CD4-positive, alpha-beta T cell treated with Interleukin-6 for 4 hours (primary cell): ENCODE measurements at regions not wholly inside any gene's neighbourhood (a gene's known extent, or its start where the extent isn't known, plus 50 kb on each side); places are given as distances from the start of the nearest gene placed in this dataset.
"Not testable (repeated sequence)": the region's sequence is repeated elsewhere in the genome, so short reads cannot be mapped to it uniquely, and the experiment has no call there.

Source experiments
- DNase-seq: peaks from one replicate; pipeline ENCODE4 v3.0.0-alpha.2; 2020; ENCODE audit warnings: mixed read lengths

- DNase-seq = no peak
Measured at GRCh38 chrX:113009029-113009428, 168.4 kb upstream of the AMOT start.

DNA sequence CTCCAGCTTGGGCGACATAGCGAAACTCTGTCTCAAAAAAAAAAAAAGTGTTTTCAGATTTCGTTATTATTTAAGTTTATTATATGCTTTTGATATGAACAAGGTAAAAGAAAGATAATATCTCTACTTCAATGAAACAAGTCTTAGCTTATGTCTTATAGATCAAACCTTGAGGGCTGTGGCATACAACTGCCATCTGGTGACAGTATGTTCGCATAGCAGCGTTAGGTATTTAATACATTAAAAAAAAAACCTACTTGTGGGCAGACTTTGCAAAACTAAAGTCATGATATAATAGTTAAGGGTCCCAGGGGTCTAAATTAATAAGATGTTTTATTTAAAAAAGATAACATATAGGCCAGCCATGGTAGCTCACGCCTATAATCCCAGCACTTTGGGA is 161.2 kb upstream of the AMOT start:
- no peak for DNase-seq

DNA sequence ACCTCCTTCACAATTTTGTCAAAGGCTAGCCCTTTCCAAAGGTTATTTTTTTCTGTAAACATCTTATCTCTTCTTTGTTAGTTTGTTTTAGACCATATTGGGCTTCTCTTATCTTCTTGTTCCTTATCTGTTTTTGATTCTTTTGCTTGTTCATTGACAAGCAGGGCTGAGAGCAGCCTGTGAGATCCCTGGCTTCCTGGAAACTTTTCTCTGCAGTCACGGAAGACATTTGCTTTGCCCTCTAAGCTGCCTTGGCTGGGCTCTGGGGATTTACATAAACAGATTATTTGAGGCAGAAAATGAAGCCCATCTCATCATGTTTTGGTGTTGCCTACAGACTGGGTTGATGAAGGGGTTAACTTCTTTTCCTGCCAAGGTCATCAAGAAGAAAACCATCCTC is 157.4 kb upstream of the AMOT start:
- DNase-seq = no peak

- DNase-seq = no peak
Measured at GRCh38 chrX:112991801-112992200, 151.2 kb upstream of the AMOT start.

DNA sequence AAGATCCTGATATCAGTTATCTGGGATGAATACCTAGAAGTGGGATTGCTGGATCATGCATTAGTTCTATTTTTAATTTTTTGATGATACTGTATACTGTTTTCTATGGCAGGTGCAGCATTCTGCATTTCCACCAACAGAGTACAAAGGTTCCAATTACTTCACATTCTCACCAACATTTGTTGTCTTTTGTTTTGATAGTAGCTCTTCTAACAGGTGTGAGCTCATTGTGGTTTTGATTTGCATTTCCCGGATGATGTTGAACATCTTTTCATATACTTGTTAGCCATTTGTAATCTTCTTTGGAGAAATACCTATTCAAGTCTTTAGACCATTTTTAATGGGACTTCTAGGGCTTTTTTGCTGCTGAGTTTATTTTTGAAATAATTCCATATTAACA is 139.2 kb upstream of the AMOT start:
- no peak for DNase-seq

DNA sequence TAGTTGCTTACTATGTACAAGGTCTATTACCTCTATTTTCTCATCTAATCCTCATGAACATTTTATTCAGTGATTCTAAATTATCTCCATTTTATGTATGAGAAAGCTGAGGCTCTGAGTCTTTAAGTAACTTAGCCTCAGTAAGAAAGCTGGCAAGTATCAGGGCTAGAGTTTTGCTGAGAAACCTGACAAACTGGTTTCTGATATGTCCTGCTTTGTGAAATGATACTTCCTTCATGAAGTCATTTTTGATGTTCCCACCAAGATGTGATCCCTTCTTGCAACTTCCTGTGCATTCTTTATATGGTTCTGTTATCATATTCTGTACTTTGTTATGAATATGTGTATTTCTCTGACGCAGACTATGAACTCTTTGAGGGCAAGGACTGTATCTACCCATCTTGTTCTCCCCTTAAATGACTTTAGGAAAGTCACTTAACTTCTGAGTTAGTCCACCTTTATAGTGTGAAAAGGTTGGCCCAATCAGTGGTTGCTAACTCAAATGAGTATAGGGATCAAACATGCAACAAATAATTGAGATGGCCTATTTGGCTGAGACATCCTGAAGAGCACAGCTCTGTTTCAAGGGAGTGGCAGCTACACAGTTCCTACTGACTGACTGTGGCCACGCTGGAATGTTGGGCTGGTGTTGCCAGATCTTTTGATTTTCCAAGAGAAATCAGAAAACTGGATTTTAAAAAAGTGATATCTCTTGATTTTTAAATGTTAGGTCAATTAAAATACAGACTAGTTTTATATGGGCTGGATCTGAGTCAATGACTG is 127.9 kb upstream of the AMOT start:
- no peak for DNase-seq

GRCh38 chrX:112967903-112968302 is 127.3 kb upstream of the AMOT start:
- no peak for DNase-seq

DNA sequence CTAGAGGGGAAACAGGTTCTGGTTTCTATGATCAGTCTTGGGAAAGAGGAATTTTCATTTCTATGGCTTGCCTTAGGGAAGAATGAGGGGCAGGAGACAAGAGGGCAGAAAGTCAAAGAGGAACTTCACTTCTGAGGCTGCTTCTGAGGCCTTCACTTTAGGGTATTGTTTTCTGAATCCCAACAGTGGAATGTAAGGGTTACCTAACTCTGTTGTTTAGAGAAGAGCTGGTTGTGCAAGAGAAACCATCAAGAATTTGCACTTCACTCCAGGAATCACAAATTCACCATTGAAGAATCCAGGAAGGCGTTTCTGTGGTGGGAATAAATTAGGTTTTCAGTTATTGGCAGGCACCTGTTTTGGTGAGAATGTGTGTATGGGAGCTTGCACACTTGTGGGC is 126.7 kb upstream of the AMOT start:
- DNase-seq = no peak

DNA sequence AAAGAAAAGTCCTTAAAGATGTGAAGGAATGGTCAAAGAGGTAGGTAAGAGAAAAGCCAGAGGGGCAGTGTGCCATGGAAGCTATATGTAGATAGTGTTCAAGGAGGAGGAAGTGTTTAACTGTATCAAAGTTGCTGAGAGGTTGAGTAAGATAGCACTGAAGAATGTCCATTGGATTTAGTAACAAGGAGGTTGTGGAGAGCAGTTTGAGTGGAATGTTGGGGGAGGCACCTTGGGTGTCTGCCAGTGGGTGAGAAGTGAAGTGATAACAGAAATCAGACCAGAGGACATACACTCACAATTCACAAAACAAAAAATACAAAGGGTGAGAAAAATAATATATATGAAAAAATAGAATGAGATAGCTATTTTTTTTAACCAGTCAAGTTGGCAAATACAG is 121.3 kb upstream of the AMOT start:
- DNase-seq = no peak

- no peak for DNase-seq
Measured at GRCh38 chrX:112947981-112948615, 107.5 kb upstream of the AMOT start.

GRCh38 chrX:112946227-112946626 is 105.6 kb upstream of the AMOT start:
- DNase-seq = no peak

- no peak for DNase-seq
Measured at GRCh38 chrX:112945826-112946225, 105.2 kb upstream of the AMOT start.

DNA sequence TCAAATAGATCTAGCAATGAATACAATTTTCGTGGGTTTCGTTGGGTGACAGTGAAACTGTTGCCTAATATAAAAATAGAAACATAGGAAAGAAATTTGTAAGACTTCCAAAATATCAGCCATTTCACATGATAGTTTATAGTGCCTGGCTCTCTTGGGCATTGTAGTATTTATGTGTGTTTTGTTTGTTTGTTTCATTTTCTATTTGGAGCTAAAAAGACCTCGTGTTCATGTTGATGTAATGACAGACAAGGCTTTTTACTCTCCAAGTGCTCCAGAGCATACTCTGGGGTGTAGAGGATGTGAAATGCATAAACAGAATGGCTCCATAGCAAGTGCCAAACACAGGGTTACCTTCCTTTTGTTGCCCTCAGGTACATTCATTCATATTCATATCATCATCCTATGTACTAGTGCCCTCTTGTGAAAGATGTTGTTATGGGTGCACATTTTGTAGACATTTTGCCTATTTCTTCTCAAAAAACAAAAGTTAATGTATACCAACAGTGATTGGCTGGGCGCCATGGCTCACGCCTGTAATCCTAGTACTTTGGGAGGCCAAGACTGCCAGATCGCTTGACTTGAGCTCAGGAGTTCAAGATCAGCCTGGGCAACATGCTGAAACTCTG is 100.7 kb upstream of the AMOT start:
- DNase-seq = no peak

DNA sequence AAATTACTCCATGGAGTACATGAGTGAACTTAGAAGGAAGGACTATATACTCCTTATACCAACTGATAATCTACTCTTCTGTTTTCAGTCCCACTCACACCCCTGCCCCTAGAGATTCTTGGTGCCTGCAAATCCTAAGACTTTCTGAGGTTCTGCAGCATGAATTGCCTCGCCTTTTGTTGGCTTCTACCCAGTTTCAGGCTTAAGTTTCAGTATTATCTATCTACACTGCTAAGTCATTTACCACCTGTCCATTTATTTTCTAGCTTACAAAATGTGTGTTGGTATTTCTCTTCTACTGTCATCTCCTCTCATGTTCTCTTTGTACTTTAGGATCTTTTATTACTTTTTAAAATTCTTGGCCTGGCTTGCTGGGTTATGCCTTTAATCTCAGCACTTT is 94.4 kb upstream of the AMOT start:
- no peak for DNase-seq

DNA sequence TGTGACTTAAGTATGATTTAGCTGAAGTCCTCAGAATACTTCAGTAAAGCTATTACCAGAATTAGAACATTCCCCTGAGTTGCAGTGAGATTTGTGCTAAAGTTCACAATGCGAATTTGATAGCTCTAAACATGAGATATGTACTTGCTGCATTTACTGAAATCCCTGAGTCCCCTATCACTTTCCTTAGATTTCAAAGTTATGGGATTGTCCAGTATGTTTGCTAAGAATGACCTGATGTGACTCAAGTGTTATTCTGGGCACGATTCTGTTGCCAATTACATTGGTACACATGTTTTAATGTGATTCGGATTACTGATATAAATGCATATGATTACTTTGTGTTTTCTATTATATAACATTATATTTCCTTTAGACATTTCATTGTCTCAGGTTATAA is 91.3 kb upstream of the AMOT start:
- no peak for DNase-seq

DNA sequence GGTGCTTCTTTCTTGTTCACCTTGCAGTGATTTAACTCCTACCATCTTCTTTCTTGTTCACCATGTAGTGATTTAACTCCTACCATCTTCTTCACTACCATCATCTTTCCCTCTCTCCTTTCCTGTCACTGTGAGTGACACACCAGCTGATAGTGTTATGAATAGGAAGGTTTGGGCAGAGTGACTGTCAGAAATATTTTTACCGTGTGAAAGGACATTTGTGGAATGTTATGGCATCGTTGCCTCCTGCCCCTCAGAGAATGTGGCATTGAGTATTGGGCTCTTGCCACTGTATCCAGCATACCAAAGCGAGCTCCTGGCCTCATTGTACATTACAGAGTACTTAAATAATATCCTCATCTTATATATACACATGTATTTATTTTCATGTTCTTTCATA is 90.8 kb upstream of the AMOT start:
- no peak for DNase-seq

- DNase-seq = not testable (repeated sequence)
Measured at GRCh38 chrX:112923381-112923780, 82.8 kb upstream of the AMOT start.

GRCh38 chrX:112913807-112914206 is 73.2 kb upstream of the AMOT start:
- DNase-seq = no peak

- DNase-seq = no peak
Measured at GRCh38 chrX:112910418-112910817, 69.8 kb upstream of the AMOT start.

DNA sequence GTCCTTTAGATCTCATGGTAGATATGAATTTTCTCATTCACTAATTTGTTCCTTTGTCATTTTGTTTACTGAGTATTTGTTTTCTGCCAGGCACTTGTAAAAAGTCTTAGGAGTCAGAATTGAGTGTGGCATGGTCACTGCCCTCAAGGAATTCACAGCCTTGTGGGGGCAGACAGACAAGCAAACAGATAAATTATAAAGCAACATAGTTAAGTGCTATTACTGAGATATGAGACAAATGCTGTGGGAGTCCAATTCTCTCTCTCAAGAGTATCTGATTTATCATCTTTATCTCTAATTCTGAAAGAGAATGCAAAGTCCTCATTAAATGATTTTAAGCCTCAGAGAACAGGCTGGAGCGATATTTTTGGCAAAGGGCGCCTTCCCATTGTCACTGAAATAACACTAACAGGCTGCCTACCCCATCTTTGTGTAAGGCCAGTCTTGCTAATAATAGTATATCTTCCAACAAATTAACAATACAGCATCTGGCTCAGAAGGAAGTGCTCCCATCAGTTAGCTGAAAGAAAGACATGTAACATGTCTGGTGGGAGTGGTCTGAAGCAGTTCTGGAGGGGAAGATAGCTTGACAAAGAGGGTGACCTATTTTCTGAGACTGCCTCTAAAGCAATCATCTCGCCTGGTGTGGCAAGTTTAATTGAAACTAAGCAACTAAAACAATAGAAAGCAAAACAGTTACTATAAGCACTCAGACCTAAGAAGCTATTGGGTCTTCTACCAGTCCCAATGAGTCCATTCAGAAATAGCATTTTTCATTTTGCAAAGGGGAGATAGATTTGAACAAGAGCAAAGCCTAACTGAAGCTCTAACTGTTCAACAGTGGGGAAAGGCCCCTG is 61.5 kb upstream of the AMOT start:
- no peak for DNase-seq

GRCh38 chrX:112896051-112896450 is 55.4 kb upstream of the AMOT start:
- no peak for DNase-seq
